ENCODE measurements at regions not wholly inside any gene's neighbourhood (a gene's known extent, or its start where the extent isn't known, plus 50 kb on each side); places are given as distances from the start of the nearest gene placed in this dataset.

DNA sequence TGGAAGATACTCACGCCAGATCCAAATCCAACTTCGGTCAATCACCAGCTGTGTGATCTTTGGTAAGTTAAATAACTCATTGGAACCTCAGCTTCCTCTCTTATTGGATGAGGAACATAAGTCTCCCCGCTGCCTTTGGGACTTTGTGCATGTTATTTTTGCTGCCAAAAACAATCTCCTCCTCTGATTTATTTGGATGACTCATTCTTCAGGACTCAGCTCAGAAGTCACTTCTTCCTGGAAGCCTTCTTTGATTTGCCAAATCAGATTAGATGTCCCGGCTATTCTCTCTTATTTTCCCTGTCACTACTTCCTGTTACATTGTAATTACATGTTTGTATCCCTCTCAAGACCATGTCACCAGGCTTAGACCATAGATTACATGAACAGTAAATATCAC is 138.0 kb upstream of the BOD1L1 start:
- TF ChIP-seq POLR2AphosphoS5 (IDR thresholded peaks at IDR 0.05) (no peak), EP300 (IDR thresholded peaks at IDR 0.05) (no peak), POLR2A (IDR thresholded peaks at IDR 0.05; ENCODE audit: low read depth) (no peak)
- TF ChIP-seq, protein P1, sequence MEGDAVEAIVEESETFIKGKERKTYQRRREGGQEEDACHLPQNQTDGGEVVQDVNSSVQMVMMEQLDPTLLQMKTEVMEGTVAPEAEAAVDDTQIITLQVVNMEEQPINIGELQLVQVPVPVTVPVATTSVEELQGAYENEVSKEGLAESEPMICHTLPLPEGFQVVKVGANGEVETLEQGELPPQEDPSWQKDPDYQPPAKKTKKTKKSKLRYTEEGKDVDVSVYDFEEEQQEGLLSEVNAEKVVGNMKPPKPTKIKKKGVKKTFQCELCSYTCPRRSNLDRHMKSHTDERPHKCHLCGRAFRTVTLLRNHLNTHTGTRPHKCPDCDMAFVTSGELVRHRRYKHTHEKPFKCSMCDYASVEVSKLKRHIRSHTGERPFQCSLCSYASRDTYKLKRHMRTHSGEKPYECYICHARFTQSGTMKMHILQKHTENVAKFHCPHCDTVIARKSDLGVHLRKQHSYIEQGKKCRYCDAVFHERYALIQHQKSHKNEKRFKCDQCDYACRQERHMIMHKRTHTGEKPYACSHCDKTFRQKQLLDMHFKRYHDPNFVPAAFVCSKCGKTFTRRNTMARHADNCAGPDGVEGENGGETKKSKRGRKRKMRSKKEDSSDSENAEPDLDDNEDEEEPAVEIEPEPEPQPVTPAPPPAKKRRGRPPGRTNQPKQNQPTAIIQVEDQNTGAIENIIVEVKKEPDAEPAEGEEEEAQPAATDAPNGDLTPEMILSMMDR (IDR thresholded peaks at IDR 0.05) = no peak
- H3K36me3 ChIP-seq = no peaks in the 10 kb centered on the region
- DNase-seq (ENCODE audit: extremely low spot score) = no peak
- H3K27ac ChIP-seq (replicated peaks in 1 of 4) = no peak overlapping the region
- H3K27me3 ChIP-seq = no peaks in the 10 kb centered on the region
- H3K4me1 ChIP-seq = no peaks in the 10 kb centered on the region
- WGBS = 75% methylated on average over 4 of the region's 4 CpGs
- intact Hi-C loops (cut with DNase I) = no loop called here
- H3K4me3 ChIP-seq = no peak overlapping the region
- H3K9me3 ChIP-seq = peaks cover 0 to 6% (median 0%) of the 10 kb centered on the region in 4 donors

DNA sequence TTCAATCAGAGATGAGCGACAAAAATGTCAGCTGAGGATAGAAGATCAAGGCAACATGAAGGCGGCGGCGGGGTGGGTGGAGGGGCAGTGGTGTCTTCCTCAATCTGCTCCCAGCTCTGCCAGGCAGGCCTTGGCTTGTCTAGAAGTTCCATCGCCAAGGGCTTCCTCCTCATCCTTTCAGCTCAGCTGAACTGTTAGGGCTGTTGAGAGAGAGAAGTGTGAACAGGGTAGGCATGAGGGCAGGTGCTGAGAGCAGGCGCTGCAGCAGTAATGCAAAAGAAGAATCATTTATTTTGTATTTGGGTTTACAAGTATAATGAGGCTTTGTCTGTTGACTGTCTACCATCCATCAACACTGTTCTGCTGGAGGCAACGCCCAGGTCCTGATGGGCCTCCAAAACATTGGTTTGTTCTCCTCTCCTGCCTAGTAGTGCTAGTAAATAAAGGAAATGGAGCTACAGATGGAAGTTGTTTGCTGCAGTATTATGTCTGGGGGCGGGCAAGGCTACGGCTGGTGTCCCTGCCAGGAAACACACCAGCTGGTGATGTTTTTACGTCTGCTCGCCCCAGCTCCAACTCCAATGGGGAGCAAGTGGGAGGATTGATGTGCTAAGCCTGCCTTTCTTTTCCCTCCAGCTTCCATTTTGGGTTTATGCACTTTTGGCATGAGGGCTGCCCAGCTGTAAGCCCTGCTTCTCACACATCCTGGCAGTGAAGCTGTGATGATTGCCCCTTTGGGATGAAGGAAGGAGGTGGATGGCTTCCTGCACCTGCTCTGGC is 139.4 kb upstream of the BOD1L1 start:
- TF ChIP-seq, protein P1 (IDR thresholded peaks at IDR 0.05) = no peak
- TF ChIP-seq EP300 (IDR thresholded peaks at IDR 0.05) (no peak), POLR2A (IDR thresholded peaks at IDR 0.05; ENCODE audit: low read depth) (no peak), POLR2AphosphoS5 (IDR thresholded peaks at IDR 0.05) (no peak)

DNA sequence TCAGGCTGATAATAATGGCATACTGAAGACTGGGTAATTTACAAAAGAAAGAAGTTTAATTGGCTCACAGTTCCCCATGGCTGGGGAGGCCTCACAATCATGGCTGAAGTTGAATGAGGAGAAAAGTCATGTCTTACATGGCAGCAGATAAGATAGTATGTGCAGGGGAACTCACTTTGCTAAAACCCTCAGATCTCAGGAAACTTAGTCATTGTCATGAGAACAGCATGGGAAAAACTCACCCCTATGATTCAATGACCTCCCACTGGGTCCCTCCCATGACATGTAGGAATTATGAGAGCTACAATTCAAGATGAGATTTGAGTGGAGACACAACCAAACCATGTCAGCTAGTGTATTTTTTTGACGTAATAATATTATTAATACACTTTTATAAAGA is 149.8 kb upstream of the BOD1L1 start:
- TF ChIP-seq EP300 (IDR thresholded peaks at IDR 0.05) = no peak
- TF ChIP-seq POLR2A (IDR thresholded peaks at IDR 0.05; ENCODE audit: low read depth) = no peak
- TF ChIP-seq, protein P1 (IDR thresholded peaks at IDR 0.05) = no peak
- no peak for TF ChIP-seq POLR2AphosphoS5 (IDR thresholded peaks at IDR 0.05)
- no peak for DNase-seq (ENCODE audit: extremely low spot score)
- peaks cover 0 to 2% (median 0%) of the 10 kb centered on the region in 4 donors for H3K9me3 ChIP-seq
- intact Hi-C loops (cut with DNase I) = no loop called here
- H3K27me3 ChIP-seq = no peaks in the 10 kb centered on the region
- 0% methylated on average over 1 of the region's 1 CpG for WGBS
- H3K4me1 ChIP-seq = no peaks in the 10 kb centered on the region
- H3K4me3 ChIP-seq = no peak overlapping the region
- H3K27ac ChIP-seq (replicated peaks in 1 of 4) = no peak overlapping the region
- H3K36me3 ChIP-seq = no peaks in the 10 kb centered on the region

More for the DNA sequence above, 139.4 kb upstream of the BOD1L1 start:
- Histone ChIP-seq H3K4me3 (no peak overlapping the region), H3K27me3 (no peaks in the 10 kb centered on the region), H3K27ac (replicated peaks in 1 of 4) (no peak overlapping the region), H3K9me3 (peaks cover 0 to 12% (median 6%) of the 10 kb centered on the region in 4 donors), H3K4me1 (no peaks in the 10 kb centered on the region), H3K36me3 (no peaks in the 10 kb centered on the region)
- no peak for DNase-seq (ENCODE audit: extremely low spot score)
- 69% methylated on average over 11 of the region's 11 CpGs for WGBS
- intact Hi-C loops (cut with DNase I) = no loop called here

DNA sequence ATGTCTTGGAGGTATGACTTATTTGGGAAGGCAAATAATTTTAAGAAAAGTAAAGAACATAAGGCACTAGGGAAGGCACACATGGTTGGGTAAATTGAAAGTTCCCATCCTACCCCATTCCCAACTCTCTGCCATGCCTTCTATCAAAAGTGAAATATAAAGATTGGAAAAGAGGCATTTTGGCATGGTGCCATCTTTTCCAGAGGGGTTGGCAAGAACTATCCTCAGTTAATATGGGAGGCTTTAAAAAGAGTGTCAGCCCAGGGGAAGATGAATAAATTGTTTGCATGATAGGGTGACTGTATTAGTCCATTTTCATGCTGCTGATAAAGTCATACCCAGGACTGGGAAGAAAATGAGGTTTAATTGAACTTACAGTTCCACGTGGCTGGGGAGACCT is 150.8 kb upstream of the BOD1L1 start:
- no peak for DNase-seq (ENCODE audit: extremely low spot score)
- intact Hi-C loops (cut with DNase I) = no loop called here
- TF ChIP-seq POLR2AphosphoS5 (IDR thresholded peaks at IDR 0.05) (no peak), EP300 (IDR thresholded peaks at IDR 0.05) (no peak), POLR2A (IDR thresholded peaks at IDR 0.05; ENCODE audit: low read depth) (no peak)
- TF ChIP-seq, protein P1 (IDR thresholded peaks at IDR 0.05) = no peak
- Histone ChIP-seq H3K9me3 (no peaks in the 10 kb centered on the region), H3K4me1 (no peaks in the 10 kb centered on the region), H3K27ac (replicated peaks in 1 of 4) (no peak overlapping the region), H3K27me3 (no peaks in the 10 kb centered on the region), H3K36me3 (no peaks in the 10 kb centered on the region), H3K4me3 (no peak overlapping the region)
- 83% methylated on average over 1 of the region's 1 CpG for WGBS

All from esophagus muscularis mucosa (tissue), 4 donors.